ENCODE measurements at regions not wholly inside any gene's neighbourhood (a gene's known extent, or its start where the extent isn't known, plus 50 kb on each side); places are given as distances from the start of the nearest gene placed in this dataset.

- TF ChIP-seq CTCF (IDR thresholded peaks at IDR 0.05; ENCODE audit: unreplicated experiment): no peak
- H3K9me3 Mint-ChIP-seq (ENCODE audit: low read depth): no peaks in the 10 kb centered on the region
- no peaks in the 10 kb centered on the region for H3K4me1 Mint-ChIP-seq (ENCODE audit: low read depth)
- no peak for DNase-seq (ENCODE audit: low spot score, unreplicated experiment)
- H3K4me3 Mint-ChIP-seq (ENCODE audit: low read depth): no peak overlapping the region
- no peaks in the 10 kb centered on the region for H3K36me3 Mint-ChIP-seq (ENCODE audit: insufficient read depth)
- no peaks in the 10 kb centered on the region for H3K27me3 Mint-ChIP-seq
- no peak overlapping the region for H3K27ac Mint-ChIP-seq
These were observed 295.0 kb upstream of the KLF14 start for GRCh38 chr7:131029002-131029401.

- no peak for TF ChIP-seq CTCF (IDR thresholded peaks at IDR 0.05; ENCODE audit: unreplicated experiment)
- H3K4me3 Mint-ChIP-seq (ENCODE audit: low read depth): no peak overlapping the region
- H3K27me3 Mint-ChIP-seq: no peaks in the 10 kb centered on the region
- H3K9me3 Mint-ChIP-seq (ENCODE audit: low read depth): no peaks in the 10 kb centered on the region
- H3K27ac Mint-ChIP-seq: no peak overlapping the region
- H3K36me3 Mint-ChIP-seq (ENCODE audit: insufficient read depth): no peaks in the 10 kb centered on the region
- DNase-seq (ENCODE audit: low spot score, unreplicated experiment): no peak
- H3K4me1 Mint-ChIP-seq (ENCODE audit: low read depth): no peaks in the 10 kb centered on the region
These were observed 296.4 kb upstream of the MKLN1 start for GRCh38 chr7:131031099-131031868.

DNA sequence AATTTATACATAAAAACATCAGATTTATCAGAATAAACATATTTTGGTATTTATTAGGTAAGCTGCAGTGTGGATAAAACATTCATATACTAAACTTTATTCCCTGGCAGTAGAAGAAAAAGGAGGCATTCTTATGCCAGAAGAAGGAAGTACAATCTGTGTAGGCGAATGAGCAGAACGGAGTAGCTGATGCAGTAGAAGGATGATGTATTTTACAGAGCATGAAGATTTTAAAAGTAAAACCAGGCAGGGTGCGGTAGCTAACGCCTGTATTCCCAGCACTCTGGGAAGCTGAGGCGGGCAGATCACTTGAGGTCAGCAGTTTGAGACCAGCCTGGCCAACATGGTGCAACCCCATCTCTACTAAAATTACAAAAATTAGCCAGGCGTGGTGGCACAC lies 294.9 kb upstream of the MKLN1 start:
- no peak overlapping the region for H3K4me3 Mint-ChIP-seq (ENCODE audit: low read depth)
- no peaks in the 10 kb centered on the region for H3K36me3 Mint-ChIP-seq (ENCODE audit: insufficient read depth)
- no peaks in the 10 kb centered on the region for H3K9me3 Mint-ChIP-seq (ENCODE audit: low read depth)
- DNase-seq (ENCODE audit: low spot score, unreplicated experiment): no peak
- no peaks in the 10 kb centered on the region for H3K4me1 Mint-ChIP-seq (ENCODE audit: low read depth)
- H3K27ac Mint-ChIP-seq: no peak overlapping the region
- H3K27me3 Mint-ChIP-seq: no peaks in the 10 kb centered on the region
- TF ChIP-seq CTCF (IDR thresholded peaks at IDR 0.05; ENCODE audit: unreplicated experiment): no peak

DNA sequence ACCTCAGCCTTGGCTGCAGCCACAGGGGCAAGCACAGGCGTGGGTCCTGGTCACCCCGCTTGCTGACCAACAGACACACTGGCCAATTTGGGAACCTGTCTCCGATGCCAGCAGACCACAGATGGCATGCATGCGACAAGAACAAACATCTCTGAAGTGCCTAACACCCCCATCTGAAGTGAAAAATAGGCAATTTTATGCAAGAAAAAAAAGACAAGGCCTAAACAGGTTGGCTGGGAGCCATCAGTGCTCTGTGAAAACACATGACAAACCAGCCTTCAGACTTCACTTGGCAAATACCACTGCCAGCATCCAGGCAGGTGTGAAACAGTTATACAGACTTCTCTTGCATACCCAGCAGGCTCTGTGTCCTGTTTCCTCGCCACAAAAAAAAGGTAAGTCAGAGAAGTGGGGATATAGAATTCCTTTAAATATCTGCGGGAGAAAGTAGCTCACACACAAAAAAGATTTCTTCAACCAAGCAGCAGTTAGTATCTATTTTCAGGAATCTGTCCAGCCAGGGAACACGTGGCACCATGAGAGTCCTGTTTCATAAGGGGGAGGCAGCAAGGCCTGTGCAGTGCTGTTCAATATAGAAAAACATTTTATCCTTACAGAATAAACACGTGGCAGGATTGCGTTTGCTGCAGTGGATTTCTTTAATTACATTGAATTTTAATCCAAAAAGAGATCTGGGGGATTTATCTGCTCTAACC lies 293.4 kb upstream of the MKLN1 start:
- Mint-ChIP-seq H3K27ac (no peak overlapping the region), H3K36me3 (ENCODE audit: insufficient read depth) (no peaks in the 10 kb centered on the region), H3K27me3 (no peaks in the 10 kb centered on the region), H3K9me3 (ENCODE audit: low read depth) (no peaks in the 10 kb centered on the region), H3K4me3 (ENCODE audit: low read depth) (no peak overlapping the region), H3K4me1 (ENCODE audit: low read depth) (no peaks in the 10 kb centered on the region)
- DNase-seq (ENCODE audit: low spot score, unreplicated experiment): no peak
- TF ChIP-seq CTCF (IDR thresholded peaks at IDR 0.05; ENCODE audit: unreplicated experiment): no peak

- no peak for DNase-seq (ENCODE audit: low spot score, unreplicated experiment)
- Mint-ChIP-seq H3K9me3 (ENCODE audit: low read depth) (no peaks in the 10 kb centered on the region), H3K27ac (no peak overlapping the region), H3K36me3 (ENCODE audit: insufficient read depth) (no peaks in the 10 kb centered on the region), H3K27me3 (no peaks in the 10 kb centered on the region), H3K4me1 (ENCODE audit: low read depth) (no peaks in the 10 kb centered on the region), H3K4me3 (ENCODE audit: low read depth) (no peak overlapping the region)
- TF ChIP-seq CTCF (IDR thresholded peaks at IDR 0.05; ENCODE audit: unreplicated experiment): no peak
These were observed 292.4 kb upstream of the MKLN1 start for GRCh38 chr7:131035088-131035770.
